HepG2 (cell line): ENCODE measurements at regions not wholly inside any gene's neighbourhood (a gene's known extent, or its start where the extent isn't known, plus 50 kb on each side); places are given as distances from the start of the nearest gene placed in this dataset.
"Not testable (repeated sequence)": the region's sequence is repeated elsewhere in the genome, so short reads cannot be mapped to it uniquely, and the experiment has no call there.

Experiments used
- ATAC-seq: fragments of 200-7000 bp; cut with Tn5 transposase; 3 replicates; pipeline ENCODE4 v1.9.1; 2020; ENCODE audit warnings: mild to moderate bottlenecking, moderate library complexity
- BruUV-seq: library from RNA; stranded (reverse); fragments of 400-500 nt; replicated peaks from 2 replicates; lab custom pipeline; 2021; lab: Mats Ljungman, UMichigan
- CTCF ChIA-PET: fragments of 300-600 bp; formaldehyde crosslinking; extraction: SDS; loops from one replicate; lab custom pipeline; 2021; ENCODE audit warnings: low total read pairs, inconsistent platforms, low intra/inter-chr PET ratio; lab: Yijun Ruan, JAX
- POLR2A ChIA-PET: fragments of 350-600 bp; sonication (Branson Sonifier 250); formaldehyde crosslinking; loops from one replicate; lab custom pipeline; 2020; ENCODE audit warnings: antibody characterized with exemption, inconsistent platforms; lab: Yijun Ruan, JAX
- DNase-seq: peaks from one replicate; pipeline ENCODE4 v3.0.0-alpha.2; 2015; ENCODE audit warnings: low spot score
- FAIRE-seq: peaks from 3 replicates; lab custom pipeline; 2011; peaks lifted over from hg19 to GRCh38; lab: Jason Lieb, UNC
- H2AFZ ChIP-seq: one replicate; pipeline ENCODE4 v1.6.1; 2011; ENCODE audit warnings: low read length, inconsistent platforms
- H3K27ac ChIP-seq: fragments of 300-600 bp; 3 replicates; pipeline ENCODE4 v1.8.0; 2011; ENCODE audit warnings: mixed run types, mild to moderate bottlenecking, mixed read lengths, low read length, inconsistent platforms; ENCODE audit not compliant: insufficient read depth; ENCODE audit errors: extremely low read length
- H3K27me3 ChIP-seq, 2 experiments: fragments of 200-600 bp in 1 of 2; 2 replicates in 1 of 2; 3 replicates in 1 of 2; pipeline versions ENCODE4 v1.6.0 to v1.8.0; 2011; ENCODE audit warnings: low read length in 2 of 2, mild to moderate bottlenecking in 2 of 2, moderate library complexity in 2 of 2, inconsistent platforms in 1 of 2; ENCODE audit not compliant: insufficient read depth in 2 of 2, control insufficient read depth in 1 of 2
- H3K36me3 ChIP-seq, 2 experiments: fragments of 200-600 bp in 1 of 2; replicated peaks in 1 of 2; 2 replicates in 1 of 2; 3 replicates in 1 of 2; pipeline versions ENCODE4 v1.5.1 to v1.8.0; 2011; ENCODE audit warnings: low read length in 2 of 2, inconsistent platforms in 1 of 2; ENCODE audit not compliant: insufficient read depth in 2 of 2, control insufficient read depth in 1 of 2
- H3K4me1 ChIP-seq: 2 replicates; pipeline ENCODE4 v1.5.1; 2012; ENCODE audit warnings: low read length, inconsistent platforms; ENCODE audit not compliant: insufficient read depth
- H3K4me2 ChIP-seq: 2 replicates; pipeline ENCODE4 v1.6.0; 2011; ENCODE audit warnings: low read depth, low read length, inconsistent platforms
- H3K4me3 ChIP-seq, 3 experiments: fragments of 200-600 bp in 1 of 3; sonication (generic), shearing (Covaris generic) in 1 of 3; replicated peaks in 1 of 3; 2 replicates each; pipeline ENCODE4 v1.5.1; 2011 to 2016; ENCODE audit warnings: low read length in 3 of 3, inconsistent platforms in 2 of 3, low read depth in 2 of 3, mild to moderate bottlenecking in 2 of 3, control low read depth in 1 of 3, mixed read lengths in 1 of 3; ENCODE audit not compliant: insufficient read depth in 1 of 3
- H3K79me2 ChIP-seq: one replicate; pipeline ENCODE4 v1.6.1; 2011; ENCODE audit warnings: low read length, inconsistent platforms; ENCODE audit not compliant: insufficient read depth
- H3K9ac ChIP-seq: 2 replicates; pipeline ENCODE4 v1.6.0; 2011; ENCODE audit warnings: mild to moderate bottlenecking, low read depth, low read length, inconsistent platforms; ENCODE audit not compliant: insufficient read depth
- H3K9me3 ChIP-seq: 2 replicates; pipeline ENCODE4 v1.5.1; 2012; ENCODE audit warnings: mild to moderate bottlenecking, low read length
- H4K20me1 ChIP-seq: 2 replicates; pipeline ENCODE4 v1.6.0; 2011; ENCODE audit warnings: inconsistent platforms, mild to moderate bottlenecking, low read length, moderate library complexity; ENCODE audit not compliant: insufficient read depth
- BRCA1 ChIP-seq: sonication (generic); formaldehyde crosslinking; IDR thresholded peaks from 2 replicates; pipeline ENCODE4 v1.4.0; 2020; ENCODE audit warnings: missing genetic modification reagents
- TBL1XR1 ChIP-seq: fragments of 150-350 bp; IDR thresholded peaks from 2 replicates; pipeline ENCODE4 v1.6.1; 2014; ENCODE audit warnings: borderline replicate concordance, low read length; ENCODE audit not compliant: partially characterized antibody
- ZNF138 ChIP-seq: sonication (generic); formaldehyde crosslinking; IDR thresholded peaks from 2 replicates; pipeline ENCODE4 v1.5.0; 2020; ENCODE audit warnings: mild to moderate bottlenecking, low read depth, missing genetic modification reagents
- ZNF207 ChIP-seq: fragments of 450-650 bp; IDR thresholded peaks from 2 replicates; pipeline ENCODE4 v1.6.1; 2016; ENCODE audit warnings: antibody characterized with exemption, borderline replicate concordance
- ZNF570 ChIP-seq: sonication (generic); formaldehyde crosslinking; IDR thresholded peaks from 2 replicates; pipeline ENCODE4 v1.4.0; 2020; ENCODE audit warnings: mild to moderate bottlenecking, missing genetic modification reagents, borderline replicate concordance
- ZNF619 ChIP-seq: sonication (generic); formaldehyde crosslinking; IDR thresholded peaks from 2 replicates; pipeline ENCODE4 v1.4.0; 2020; ENCODE audit warnings: mild to moderate bottlenecking, missing genetic modification reagents
- WGBS: methylation state at CpG from one replicate; pipeline ENCODE4 v1.1.6; 2017; ENCODE audit warnings: low lambda C conversion rate; 5-methylcytosine and 5-hydroxymethylcytosine counted together
- in situ Hi-C: cut with HindIII; loops from 2 replicates; pipeline ENCODE4 v1.10.0; 2017; ENCODE audit warnings: low pct_unique_long_range_greater_than_20kb; ENCODE audit not compliant: extremely low pct_ligation_motif_present
- intact Hi-C: fragments of 100-400 bp; cut with micrococcal nuclease; formaldehyde crosslinking; loops from one replicate; pipeline ENCODE4 v1.10.0; 2022; ENCODE audit not compliant: unreplicated experiment
- TF ChIP-seq, protein P1 (sequence below): sonication (generic); formaldehyde crosslinking; IDR thresholded peaks from 2 replicates; pipeline ENCODE4 v1.5.1; 2020; ENCODE audit warnings: missing genetic modification reagents, mild to moderate bottlenecking, borderline replicate concordance
- TF ChIP-seq, protein P2 (sequence below): sonication (generic); formaldehyde crosslinking; IDR thresholded peaks from 2 replicates; pipeline ENCODE4 v1.9.0; 2021; ENCODE audit warnings: missing genetic modification reagents, mild to moderate bottlenecking, borderline replicate concordance
- TF ChIP-seq, protein P3 (sequence below): sonication (generic); formaldehyde crosslinking; IDR thresholded peaks from 2 replicates; pipeline ENCODE4; 2020; ENCODE audit warnings: missing genetic modification reagents, mild to moderate bottlenecking, borderline replicate concordance

DNA sequence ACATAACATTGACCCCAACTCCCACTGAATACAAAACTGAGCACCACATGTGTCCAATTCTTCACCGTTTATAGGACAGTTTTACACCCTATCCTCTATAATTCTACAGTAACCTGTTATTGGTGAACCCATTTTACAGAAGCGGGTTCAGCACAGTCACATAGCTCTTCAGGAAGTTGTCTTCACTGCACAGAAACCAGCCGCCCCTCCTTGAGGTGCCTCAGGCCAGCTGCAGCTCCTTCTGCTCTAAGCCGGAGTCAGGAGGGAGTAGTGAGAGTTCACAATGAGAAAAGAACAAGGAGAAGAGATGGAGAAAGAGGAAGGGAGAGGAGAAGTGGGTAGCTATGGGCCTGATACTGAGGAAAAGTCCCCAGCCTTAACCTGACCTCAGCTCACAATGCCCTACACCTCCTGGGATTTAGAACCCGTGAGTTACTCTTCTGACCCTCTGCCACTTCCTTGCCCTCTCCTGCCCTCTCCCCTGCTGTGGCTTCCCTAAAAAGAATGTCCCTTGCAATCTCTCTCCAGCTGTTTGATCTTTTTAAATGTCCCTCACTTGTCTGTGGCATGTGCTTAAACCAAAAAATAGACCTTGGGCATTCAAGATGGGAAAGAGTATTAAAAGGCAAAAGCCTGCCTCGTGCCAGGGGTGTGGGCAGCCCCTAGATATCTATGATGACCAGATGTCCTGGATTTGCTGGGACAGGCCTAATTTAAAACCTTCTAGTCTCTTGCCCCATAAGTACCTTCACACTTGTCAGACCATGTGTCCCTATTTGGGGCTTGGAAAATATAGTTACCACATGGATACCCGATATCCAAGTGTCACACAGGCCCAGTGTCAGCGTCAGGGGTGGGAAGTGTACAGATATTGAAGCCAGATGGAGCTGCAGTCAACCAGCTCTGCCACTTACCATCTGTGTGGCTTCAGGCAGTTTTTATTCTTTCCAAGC, 71.3 kb upstream of the HES1 start (continued):
- TF ChIP-seq, protein P1, sequence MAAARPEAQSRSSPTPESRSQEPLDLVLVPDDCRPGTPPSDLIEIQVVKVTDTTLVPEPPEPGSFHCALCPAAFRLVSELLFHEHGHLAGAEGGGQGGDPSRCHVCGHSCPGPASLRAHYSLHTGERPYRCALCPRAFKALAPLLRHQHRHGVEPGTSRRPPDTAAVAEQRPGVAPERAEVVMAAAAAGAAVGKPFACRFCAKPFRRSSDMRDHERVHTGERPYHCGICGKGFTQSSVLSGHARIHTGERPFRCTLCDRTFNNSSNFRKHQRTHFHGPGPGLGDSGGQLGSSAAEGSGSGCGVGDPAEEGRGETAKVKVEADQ (CRISPR knock-in tag) = no peak
- no peak for TF ChIP-seq ZNF570 (CRISPR knock-in tag)

DNA sequence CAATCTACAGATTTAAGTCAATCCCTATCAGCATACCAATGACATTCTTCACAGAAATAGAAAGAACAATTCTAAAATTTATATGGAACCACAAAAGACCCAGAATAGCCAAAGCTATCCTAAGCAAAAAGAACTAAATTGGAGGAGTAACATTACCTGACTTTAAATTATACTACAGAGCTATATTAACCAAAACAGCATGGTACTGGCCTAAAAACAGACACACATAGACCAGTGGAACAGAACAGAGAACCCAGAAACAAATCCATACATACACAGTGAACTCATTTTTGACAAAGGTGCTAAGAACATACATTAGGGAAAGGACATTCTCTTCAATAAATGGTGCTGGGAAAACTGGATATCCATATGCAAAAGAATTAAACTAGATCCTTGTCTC, 68.6 kb upstream of the HES1 start:
- peaks cover 35% of the 10 kb centered on the region for H3K4me1 ChIP-seq
- POLR2A ChIA-PET = interaction anchor here (1.1 kb wide), 1 partner anchor 9 kb away, joined by 4 read pairs; no protein-coding TSS in a partner anchor
- H3K4me2 ChIP-seq, H3K9me3 ChIP-seq, BruUV-seq, intact Hi-C loops, H3K79me2 ChIP-seq, CTCF ChIA-PET, in situ Hi-C loops, H4K20me1 ChIP-seq, H3K9ac ChIP-seq, H3K27me3 ChIP-seq, H3K4me3 ChIP-seq, H3K27ac ChIP-seq, ATAC-seq, H2AFZ ChIP-seq, FAIRE-seq, H3K36me3 ChIP-seq, DNase-seq: not testable (repeated sequence)

DNA sequence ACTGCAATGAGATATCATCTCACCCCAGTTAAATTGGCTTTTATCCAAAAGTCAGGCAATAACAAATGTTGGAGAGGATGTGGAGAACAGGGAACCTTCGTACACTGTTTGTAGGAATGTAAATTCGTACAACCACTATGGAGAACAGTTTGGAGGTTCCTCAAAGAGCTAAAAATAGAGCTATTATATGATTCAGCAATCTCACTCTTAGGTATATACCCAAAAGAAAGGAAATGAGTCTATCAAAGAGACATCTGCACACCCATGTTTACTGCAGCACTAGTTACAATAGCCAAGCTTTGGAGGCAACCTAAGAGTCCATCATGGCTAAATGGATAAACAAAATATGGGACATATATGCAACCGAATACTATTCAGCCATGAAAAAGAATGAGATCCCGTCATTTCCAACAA, 68.0 kb upstream of the HES1 start:
- in situ Hi-C loops = no loop called here
- H3K27ac ChIP-seq = no peak overlapping the region
- no peak for TF ChIP-seq BRCA1 (CRISPR knock-in tag)
- TF ChIP-seq, protein P2, sequence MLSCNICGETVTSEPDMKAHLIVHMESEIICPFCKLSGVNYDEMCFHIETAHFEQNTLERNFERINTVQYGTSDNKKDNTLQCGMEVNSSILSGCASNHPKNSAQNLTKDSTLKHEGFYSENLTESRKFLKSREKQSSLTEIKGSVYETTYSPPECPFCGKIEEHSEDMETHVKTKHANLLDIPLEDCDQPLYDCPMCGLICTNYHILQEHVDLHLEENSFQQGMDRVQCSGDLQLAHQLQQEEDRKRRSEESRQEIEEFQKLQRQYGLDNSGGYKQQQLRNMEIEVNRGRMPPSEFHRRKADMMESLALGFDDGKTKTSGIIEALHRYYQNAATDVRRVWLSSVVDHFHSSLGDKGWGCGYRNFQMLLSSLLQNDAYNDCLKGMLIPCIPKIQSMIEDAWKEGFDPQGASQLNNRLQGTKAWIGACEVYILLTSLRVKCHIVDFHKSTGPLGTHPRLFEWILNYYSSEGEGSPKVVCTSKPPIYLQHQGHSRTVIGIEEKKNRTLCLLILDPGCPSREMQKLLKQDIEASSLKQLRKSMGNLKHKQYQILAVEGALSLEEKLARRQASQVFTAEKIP (CRISPR knock-in tag) = no peak
- no peak for TF ChIP-seq TBL1XR1
- no peak for TF ChIP-seq ZNF138 (CRISPR knock-in tag)
- TF ChIP-seq ZNF207 = no peak
- no peak for TF ChIP-seq ZNF619 (CRISPR knock-in tag)
- TF ChIP-seq, protein P3, sequence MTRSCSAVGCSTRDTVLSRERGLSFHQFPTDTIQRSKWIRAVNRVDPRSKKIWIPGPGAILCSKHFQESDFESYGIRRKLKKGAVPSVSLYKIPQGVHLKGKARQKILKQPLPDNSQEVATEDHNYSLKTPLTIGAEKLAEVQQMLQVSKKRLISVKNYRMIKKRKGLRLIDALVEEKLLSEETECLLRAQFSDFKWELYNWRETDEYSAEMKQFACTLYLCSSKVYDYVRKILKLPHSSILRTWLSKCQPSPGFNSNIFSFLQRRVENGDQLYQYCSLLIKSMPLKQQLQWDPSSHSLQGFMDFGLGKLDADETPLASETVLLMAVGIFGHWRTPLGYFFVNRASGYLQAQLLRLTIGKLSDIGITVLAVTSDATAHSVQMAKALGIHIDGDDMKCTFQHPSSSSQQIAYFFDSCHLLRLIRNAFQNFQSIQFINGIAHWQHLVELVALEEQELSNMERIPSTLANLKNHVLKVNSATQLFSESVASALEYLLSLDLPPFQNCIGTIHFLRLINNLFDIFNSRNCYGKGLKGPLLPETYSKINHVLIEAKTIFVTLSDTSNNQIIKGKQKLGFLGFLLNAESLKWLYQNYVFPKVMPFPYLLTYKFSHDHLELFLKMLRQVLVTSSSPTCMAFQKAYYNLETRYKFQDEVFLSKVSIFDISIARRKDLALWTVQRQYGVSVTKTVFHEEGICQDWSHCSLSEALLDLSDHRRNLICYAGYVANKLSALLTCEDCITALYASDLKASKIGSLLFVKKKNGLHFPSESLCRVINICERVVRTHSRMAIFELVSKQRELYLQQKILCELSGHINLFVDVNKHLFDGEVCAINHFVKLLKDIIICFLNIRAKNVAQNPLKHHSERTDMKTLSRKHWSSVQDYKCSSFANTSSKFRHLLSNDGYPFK (CRISPR knock-in tag) = no peak

More for the DNA sequence above, 68.0 kb upstream of the HES1 start:
- CTCF ChIA-PET = no interaction called here
- Histone ChIP-seq H3K4me1 (peaks cover 41% of the 10 kb centered on the region), H3K4me3 (no peak overlapping the region), H2AFZ (no peak overlapping the region), H3K79me2 (no peaks in the 10 kb centered on the region), H3K4me2 (no peak overlapping the region), H3K27me3 (no peaks in the 10 kb centered on the region; a peak in 2 of 5 replicates), H3K9ac (no peak overlapping the region), H3K36me3 (no peaks in the 10 kb centered on the region), H3K9me3 (no peaks in the 10 kb centered on the region), H4K20me1 (no peaks in the 10 kb centered on the region)
- FAIRE-seq = no peak
- WGBS = 49% methylated on average over 4 of the region's 4 CpGs
- BruUV-seq = no TSS peak
- DNase-seq = no peak
- ATAC-seq = no peak
- intact Hi-C loops = no loop called here
- POLR2A ChIA-PET = interaction anchor here (1.1 kb wide), 1 partner anchor 9 kb away, joined by 4 read pairs; no protein-coding TSS in a partner anchor
